ENCODE measurements at regions not wholly inside any gene's neighbourhood (a gene's known extent, or its start where the extent isn't known, plus 50 kb on each side); places are given as distances from the start of the nearest gene placed in this dataset.

DNA sequence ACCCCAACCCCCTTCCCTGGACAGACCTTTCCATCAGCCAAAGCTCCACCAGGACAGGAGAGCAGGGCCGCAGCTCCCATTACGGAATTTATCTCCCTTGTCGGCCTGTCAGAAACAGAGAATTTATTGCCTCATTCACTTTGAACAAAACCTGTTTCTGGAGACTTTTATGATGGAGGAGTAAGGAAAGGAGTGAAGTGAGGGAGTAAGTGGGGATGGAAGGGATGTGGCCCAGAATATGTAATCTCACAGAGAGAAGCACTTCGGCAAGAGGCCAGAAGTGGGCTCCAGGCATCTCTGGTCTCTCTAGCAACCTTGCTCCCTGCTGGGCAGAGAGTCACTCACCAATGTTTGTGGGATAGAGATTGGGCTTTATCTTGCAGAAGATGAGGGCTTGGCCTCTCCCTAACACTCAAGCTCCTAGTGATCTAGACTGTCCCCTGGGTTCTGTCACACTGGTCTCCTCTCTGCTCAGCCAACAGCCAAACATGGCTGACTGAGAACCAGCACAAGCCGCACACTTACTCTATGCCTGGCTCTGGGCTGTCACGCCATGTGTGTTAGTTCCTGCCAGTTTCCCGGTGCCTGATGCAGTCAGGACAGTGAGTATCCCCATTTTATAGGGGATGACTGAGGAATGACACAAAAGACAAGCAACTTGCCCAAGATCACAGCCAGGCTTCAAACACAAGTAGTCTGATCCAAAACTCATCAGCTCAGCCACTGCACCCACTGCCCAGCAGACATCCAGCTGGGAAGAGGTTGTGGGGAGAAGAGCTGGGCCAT, 149.4 kb upstream of the ZMIZ1 start:
- TF ChIP-seq POLR2AphosphoS5 (IDR thresholded peaks at IDR 0.05; ENCODE audit: borderline replicate concordance, low read depth, low read length): no peak
- no peak for TF ChIP-seq EZH2 (IDR thresholded peaks at IDR 0.05)

All from SK-N-MC (cell line).